GM12875 (cell line): ENCODE measurements at regions not wholly inside any gene's neighbourhood (a gene's known extent, or its start where the extent isn't known, plus 50 kb on each side); places are given as distances from the start of the nearest gene placed in this dataset.

ENCODE experiments used
- H3K4me3 ChIP-seq: one replicate; pipeline ENCODE4 v1.5.1; 2011; ENCODE audit warnings: low read depth, low read length, control low read depth
- TF ChIP-seq, protein P1 (sequence below): IDR thresholded peaks from 2 replicates; pipeline ENCODE4 v1.5.1; 2011; ENCODE audit warnings: low read depth, mild to moderate bottlenecking, control low read depth, inconsistent platforms, low read length, moderate library complexity, borderline replicate concordance; ENCODE audit not compliant: insufficient read depth

DNA sequence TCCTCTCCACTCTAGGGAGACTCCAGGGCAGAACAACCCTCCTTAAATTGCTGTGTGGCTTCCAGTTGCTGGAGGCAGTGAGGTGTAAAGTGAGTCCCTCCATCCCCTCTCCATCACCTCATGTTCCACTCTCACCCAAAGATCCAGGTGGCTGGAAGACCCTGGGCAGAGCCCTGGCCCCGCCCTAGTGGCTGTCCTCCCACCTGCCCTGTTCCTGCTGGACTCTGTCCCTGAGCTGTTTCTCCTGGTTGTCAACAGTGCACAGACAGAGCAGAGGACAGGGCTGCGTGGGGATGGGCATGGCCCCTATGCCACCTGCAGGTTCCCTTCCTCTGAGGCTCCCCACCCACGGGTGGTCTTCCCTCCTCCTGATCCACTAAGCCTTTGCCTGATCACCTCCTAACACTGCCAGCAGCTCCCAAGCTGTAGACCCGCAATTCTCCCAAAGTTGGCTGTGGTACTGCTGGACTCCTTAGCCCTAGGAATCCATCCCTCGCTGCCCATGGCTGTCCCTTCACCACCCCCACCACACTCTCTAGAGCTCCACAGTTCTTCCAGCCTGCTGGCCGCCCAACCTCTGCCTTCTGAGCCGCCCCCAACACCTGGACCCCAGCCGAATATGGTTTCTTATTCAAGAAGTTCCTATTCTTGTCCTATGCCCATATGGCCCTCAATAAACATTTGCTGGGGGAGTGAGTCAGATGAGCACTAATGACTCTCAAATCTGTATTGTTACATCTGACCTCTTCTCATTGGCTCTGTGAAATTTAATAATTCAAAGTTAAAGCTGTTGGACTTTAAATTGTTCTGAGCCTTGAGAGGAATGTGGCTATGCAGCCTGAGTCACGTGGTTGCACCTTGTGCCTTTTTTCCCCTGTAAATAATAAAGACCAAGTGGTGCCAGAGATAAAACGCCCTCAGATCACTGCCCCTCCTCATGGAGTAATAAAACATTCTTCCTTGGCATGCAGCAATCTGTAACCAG, 260.0 kb upstream of the HS6ST1 start:
- H3K4me3 ChIP-seq = no peak overlapping the region
- TF ChIP-seq, protein P1, sequence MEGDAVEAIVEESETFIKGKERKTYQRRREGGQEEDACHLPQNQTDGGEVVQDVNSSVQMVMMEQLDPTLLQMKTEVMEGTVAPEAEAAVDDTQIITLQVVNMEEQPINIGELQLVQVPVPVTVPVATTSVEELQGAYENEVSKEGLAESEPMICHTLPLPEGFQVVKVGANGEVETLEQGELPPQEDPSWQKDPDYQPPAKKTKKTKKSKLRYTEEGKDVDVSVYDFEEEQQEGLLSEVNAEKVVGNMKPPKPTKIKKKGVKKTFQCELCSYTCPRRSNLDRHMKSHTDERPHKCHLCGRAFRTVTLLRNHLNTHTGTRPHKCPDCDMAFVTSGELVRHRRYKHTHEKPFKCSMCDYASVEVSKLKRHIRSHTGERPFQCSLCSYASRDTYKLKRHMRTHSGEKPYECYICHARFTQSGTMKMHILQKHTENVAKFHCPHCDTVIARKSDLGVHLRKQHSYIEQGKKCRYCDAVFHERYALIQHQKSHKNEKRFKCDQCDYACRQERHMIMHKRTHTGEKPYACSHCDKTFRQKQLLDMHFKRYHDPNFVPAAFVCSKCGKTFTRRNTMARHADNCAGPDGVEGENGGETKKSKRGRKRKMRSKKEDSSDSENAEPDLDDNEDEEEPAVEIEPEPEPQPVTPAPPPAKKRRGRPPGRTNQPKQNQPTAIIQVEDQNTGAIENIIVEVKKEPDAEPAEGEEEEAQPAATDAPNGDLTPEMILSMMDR = no peak

DNA sequence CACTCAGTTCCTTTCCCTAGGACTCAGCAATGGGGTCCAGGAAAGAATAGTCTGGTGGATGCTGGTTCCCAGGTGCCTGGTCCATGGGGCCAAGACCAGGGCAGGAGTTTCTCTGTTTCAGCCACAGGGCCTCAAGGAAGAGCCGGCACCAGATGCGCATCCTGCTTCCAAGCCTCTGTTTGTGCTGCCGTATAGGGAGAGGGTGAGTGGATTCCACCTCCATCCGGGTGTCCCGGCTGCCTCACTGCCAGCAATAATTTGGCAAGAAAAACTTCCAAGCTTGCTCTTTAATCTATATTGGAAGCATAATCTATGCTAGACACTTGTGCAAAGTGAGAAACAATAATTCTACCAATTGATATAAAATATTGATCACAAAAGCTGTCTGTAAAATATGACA, 261.2 kb upstream of the HS6ST1 start:
- H3K4me3 ChIP-seq = no peak overlapping the region
- TF ChIP-seq, protein P1 = no peak

DNA sequence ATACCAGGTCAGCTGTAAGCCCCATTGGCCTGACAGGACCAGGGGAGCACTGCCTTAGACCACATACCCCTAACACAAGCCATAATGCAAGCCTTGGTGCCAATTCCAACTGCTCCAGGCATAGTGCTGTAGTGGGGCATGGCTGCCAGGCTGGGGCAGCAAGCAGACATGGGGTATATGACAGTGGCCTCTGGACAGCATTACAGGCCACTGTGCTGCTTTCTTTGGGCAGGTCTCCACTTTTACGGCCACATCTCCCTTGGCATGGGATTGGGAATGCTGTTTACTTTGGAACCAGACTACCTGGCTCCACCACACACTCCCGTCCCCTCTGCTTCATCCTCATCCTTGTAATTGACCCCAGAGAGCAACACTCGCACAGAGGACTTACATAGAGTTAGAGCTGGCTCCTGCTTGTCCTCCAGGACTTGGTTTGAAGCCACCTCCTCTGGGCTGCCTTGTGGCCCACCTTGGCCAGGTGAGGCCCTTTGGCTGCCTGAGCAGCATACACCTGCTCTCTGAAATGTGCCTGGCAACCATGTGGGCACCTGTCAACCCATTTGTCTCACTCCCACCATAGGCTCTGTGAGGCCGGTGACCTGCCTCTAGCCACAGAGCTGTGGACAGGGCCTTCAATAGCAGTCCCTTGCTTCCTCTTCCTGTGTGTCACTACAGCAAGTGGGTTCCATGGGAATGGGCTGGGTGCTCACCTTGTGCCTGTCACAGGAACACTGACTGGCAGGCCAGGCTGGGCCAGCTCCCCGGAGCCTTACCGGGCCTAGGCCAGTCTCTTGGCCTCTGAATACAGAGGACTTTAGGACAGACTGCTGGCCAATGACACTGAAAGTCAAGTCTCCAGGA, 262.6 kb upstream of the HS6ST1 start:
- TF ChIP-seq, protein P1 = no peak
- no peak overlapping the region for H3K4me3 ChIP-seq

DNA sequence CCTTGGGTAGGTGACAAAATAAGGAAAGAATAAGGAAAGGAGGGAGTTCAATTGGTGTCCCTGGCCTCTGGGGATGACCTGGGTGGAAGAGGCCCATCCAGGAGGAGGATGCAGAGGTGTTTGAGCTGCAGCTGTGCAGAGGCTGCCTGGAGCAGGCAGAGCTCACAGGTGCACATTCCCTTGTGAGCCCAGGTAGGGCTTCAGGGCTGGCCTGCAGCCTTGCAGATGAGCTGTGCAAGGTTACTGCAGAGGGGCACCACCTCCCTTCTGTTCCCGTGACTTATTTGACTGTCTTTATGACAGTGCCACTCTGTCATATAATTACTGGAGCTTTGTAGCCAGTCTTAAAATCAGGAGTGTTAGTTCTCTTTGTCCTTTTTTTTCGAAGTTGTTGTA, 263.2 kb upstream of the HS6ST1 start:
- no peak overlapping the region for H3K4me3 ChIP-seq
- TF ChIP-seq, protein P1 = no peak

DNA sequence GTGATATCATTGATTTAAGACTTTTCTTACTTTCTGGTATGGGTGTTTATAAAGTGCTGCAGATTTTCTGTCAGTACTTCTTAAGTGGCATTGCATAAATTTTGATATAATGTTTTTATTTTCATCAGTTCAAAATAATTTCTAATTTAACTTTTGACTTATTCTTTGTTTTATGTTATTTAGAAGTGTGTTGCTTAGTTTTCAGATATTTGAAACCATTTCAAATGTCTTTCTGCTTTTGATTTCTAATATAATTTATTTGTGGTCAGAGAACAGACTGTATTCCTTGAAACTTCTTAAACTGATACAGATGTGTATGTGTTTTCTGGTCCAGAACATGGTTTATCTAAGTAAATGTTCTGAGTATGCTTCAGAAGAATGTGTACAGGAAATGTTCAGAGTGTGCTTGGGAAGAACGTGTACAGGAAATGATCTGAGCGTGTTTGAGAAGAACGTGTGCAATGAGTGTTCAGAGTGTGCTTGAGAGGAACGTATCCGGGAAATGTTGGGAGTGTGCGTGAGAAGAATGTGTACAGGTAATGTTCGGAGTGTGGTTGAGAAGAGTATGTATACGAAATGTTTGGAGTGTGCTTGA, 265.7 kb upstream of the HS6ST1 start:
- H3K4me3 ChIP-seq = no peak overlapping the region
- TF ChIP-seq, protein P1 = no peak

DNA sequence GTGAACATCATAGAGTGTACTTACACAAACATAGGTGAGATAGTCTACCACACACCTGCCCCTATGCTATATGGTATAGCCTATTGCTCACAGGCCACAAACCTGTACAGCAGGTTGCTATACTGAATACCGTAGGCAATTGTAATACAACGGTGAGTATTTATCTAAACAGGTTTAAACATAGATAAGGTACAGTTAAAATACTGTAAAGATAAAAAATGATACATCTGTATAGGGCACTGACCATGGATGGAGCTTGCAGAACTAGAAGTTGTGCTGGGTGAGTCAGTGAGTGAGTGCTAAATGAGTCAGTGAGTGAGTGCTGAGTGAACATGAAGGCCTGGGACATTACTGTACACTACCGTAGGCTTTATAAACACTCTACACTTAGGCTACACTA, 267.0 kb upstream of the HS6ST1 start:
- no peak overlapping the region for H3K4me3 ChIP-seq
- TF ChIP-seq, protein P1 = no peak
